NCI-H2196 (cell line): ENCODE measurements at regions not wholly inside any gene's neighbourhood (a gene's known extent, or its start where the extent isn't known, plus 50 kb on each side); places are given as distances from the start of the nearest gene placed in this dataset.
"Not testable (repeated sequence)": the region's sequence is repeated elsewhere in the genome, so short reads cannot be mapped to it uniquely, and the experiment has no call there.

Experiments
- DNase-seq: peaks from one replicate; lab custom pipeline; 2025; ENCODE audit not compliant: unreplicated experiment; lab: John Stamatoyannopoulos, UW

DNA sequence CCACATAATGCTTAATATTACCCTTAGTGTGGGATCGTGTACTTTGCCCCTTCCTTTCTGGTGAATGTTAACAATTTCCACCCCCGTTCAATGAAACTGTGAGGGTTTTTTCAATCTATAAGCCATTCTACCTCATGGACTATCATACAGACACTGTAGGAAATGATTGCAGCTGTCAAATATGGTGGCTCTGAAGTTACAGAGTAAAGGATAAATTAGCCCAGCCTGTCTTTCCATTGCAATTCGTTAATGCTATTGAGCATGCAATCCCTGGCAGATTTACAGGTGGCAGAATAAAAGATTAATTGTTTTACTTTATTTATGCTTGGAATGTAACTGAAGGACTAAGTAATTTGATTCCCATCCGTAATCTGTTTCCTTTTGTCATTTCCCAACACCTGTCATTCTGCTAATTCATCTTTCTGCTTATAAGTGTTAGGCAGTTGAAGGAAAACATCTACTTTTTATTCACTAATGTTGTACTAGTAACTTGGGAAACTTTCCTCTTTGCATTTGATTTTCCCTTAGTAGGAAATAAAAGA, 1211.6 kb upstream of the LRRN3 start:
- DNase-seq, result no peak

DNA sequence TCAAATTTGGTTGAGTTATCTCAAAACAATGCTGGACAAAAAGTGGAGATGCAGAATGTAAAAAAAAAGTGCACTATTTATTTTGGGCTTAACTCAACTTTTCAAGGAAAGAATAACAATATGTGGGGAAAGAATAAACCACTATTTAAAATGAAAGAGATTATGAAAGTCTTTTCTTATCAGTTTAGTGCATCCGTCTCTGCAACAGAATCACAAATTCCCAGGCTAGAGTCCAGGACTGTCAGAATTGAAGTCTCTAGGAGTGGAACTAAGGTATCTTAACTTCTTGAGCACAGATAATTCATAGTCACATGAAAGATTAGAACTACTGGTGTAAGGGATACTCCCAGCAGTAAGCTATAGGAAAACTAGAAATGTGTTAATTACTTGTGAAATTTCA, 1200.3 kb upstream of the LRRN3 start:
- DNase-seq, result no peak

DNA sequence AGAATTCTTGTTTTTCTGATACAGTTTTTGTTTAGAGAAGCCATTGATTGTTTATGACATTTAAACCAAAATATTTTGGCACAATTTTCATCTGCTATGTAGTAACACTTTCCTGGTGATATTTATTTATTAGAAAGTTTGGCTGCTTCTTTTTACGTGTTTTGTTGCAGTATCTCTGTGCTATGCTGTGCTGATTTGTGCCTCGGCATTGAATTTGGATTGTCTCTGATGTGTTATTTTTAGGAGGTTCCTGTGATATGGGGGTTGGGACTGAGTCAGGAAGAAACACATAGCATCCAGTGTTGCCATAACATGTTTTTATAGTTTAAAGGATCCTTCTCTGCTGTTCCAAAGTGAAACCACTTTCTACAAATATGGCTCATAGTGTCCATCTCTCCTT, 1197.7 kb upstream of the LRRN3 start:
- no peak for DNase-seq

DNA sequence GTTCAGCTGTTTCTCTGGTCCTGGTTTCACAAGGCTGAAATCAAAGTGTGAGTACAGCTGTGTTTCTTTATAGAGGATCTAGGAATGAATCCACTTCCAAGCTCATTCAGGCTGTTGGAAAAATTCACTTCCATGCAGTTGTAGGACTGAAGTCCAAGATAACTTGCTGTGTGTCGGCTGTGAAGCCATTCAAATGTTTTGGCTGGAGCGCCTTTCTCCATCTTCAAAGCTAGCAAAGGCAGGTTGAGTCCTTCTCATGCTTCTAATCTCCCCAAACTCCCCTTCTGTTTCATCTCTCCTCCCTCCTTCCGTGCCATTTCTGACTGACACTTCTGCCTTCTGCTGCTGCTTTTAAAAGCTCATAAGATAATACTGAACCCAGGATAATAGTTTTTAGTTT, 1195.4 kb upstream of the LRRN3 start:
- no peak for DNase-seq

DNA sequence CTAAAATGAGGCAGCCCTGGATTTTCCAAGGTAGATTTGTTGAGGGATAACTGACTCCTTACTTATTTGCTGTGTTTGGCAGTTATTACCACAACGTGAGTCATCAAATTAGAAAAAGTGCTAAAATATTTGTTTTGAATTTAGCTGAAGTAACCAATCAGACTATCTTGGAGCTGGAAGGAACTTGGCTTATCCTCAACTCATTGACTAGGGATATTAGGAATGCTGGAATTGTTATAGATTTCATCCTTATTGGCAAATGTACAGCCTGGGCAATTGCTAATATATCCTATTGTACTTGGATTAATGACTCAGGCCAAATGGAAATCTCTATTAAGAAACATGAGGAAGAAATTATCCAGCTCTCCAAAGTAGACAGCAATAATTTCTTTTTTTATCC, 1189.0 kb upstream of the LRRN3 start:
- no peak for DNase-seq

DNA sequence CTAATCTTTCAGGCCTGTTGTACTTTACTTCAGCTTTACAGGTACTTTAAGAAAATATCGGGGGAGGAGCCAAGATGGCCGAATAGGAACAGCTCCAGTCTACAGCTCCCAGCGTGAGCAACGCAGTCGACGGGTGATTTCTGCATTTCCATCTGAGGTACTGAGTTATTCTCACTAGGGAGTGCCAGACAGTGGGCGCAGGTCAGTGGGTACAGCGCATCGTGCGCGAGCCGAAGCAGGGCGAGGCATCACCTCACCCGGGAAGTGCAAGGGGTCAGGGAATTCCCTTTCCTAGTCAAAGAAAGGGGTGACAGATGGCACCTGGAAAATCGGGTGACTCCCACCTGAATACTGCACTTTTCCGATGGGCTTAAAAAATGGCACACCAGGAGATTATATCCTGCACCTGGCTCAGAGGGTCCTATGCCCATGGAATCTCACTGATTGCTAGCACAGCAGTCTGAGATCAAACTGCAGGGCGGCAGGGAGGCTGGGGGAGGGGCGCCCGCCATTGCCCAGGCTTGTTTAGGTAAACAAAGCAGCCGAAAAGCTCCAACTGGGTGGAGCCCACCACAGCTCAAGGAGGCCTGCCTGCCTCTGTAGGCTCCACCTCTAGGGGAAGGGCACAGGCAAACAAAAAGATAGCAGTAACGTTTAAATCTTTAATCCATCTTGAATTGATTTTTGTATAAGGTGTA, 1185.4 kb upstream of the LRRN3 start:
- not testable (repeated sequence) for DNase-seq

DNA sequence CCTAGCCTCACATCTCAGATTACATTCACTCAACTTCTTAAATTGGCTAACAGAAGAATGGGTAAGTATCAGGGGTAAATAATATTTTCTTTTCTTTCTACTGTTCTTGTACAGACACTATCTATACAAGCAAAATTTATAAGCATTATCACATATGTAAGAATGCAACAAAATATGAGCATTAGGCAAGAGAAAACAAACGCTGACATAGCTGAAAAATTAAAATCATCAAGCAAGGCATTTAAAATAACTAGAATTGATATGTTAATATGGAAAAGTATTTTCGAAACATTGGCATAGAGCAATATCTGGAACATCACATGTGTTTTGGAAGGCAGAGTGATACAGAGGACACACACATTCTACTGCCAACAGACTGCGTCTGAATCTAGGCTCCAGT, 1175.3 kb upstream of the LRRN3 start:
- no peak for DNase-seq

DNA sequence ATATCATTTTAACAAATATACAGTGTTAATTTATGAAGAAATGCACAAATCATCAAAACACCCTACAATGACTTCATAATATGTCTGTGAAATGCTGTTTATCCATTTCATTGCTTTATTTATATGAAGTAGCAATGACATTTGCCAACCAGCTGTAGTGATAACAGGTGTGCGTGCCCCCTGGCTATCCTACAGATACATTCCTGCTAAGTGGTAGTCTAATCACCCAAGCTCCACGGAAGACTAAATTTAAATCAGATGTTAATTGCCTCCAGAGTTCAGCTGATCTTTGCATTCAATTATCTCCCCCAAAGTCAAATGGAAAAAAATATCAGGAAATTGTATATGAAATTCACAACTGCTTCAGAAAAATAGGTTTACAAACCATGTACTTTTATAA, 1164.2 kb upstream of the LRRN3 start:
- no peak for DNase-seq

DNA sequence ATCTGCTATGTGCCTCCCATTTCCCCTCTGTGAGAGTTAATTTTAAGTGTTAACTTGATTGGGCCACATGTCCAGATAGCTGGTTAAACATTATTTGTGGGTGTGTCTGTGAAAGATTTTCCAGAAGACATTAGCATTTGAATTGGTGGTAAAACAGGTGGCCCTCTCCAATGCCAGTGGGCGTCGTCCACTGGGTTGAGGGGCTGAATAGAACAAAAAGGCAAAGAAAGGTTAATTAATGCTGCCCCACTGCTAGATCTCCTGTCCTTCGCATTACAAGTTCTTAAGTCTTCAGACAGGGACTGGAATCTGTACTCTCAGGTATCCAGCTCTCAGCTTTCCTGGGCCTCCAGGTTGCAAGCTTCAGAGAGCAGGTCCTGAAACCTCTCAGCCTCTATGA, 1160.9 kb upstream of the LRRN3 start:
- DNase-seq, result no peak

DNA sequence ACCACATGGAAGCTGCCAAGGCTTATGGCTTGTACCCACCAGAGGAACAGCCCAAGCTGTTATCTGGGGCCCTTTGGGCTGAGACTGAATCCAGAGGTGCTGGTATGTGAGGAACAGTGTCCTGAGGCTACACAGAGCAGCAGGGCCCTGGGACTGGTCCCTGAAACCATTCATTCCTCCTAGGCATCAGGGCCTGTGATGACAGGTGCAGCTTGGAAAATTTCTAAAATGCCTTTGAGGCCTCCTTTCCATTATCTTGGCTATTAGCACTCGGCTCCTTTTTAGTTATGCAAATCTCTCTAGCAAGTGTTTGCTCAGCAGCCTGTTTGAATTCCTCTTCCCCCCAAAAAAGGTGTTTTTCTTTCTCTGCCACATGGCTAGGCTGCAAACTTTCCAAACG, 1151.7 kb upstream of the LRRN3 start:
- no peak for DNase-seq

DNA sequence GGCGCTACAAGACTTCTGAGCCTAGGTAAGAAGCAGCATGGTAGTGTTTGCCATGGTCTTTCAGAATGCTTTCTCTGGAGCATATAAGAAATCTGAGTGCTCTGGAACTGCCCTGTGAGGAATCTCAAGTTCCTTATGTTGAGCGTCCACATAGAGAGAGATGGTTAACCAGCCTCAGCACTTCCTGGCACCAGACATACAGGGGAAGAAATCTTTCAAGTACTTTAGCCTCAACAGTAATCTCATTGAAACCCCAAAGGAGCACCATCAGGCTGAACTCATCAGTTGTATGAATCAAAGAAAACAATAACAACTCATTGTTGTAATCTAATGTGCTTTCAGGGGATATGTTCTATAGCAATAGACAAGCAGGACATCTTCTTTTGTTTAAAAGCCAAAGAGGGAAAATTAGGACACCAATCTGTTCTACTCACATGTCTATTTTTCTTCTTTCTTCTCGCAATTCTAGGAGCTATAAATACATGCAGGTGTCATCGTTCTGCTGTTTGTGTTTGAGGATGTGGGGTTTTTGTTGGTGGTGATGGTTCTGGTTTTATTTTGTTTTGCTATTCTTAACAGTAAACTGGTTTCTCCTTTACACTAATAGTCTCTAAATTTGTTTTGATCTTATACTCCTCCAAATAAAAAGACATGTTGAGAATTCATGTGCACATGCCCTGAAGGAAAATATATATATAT, 1145.0 kb upstream of the LRRN3 start:
- DNase-seq, result no peak

DNA sequence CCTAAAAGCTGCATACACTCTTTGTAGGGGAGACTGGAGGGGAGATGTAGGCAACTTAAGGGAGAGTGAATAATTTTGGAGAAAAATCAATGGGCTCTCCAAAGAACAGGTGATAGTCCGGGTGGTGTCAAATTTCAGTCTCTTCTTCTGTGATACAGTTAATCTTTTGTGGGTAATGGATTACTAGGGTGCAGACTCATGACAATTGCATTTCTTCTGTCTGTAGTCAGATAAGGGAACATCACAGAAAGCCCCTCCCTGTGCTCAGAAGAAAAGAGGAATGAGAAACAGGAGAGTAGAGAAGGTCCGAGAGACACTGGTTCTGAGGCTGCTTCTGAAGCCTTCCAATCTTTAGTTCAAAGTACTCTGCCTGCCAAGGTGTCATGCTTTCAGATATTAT, 1140.7 kb upstream of the LRRN3 start:
- no peak for DNase-seq

DNA sequence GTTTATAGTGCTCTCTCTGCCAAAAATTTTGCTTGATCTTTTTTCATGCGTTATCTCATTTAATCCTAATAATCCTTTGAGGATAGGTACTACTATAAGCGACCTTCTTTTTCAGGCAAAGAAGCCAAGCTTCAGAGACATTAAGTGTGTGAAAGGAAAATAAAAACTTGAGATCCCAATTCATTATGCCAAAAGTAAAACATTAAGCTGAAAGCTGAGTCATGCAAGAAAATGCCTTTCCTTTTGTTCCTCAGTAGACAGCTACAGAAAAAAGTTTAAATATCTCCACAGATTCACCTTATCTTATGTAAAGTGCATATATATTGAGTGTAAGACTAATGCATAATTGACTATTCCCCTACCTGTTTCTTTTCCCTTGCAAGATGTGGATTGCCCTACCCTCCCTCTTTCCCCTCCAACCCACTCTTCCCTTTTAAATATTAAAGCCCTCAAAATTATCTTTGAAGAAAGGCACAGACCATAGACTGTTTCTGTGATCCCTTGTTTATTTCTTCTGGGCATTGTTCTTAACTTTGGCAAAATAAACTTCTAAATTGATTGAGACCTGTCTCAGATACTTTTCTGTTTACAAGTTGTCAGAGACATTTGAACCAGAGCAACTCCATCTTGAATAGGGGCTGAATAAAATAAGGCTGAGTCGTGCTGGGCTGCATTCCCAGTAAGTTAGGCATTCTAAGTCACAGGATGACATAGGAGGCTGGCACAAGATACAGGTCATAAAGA, 1139.9 kb upstream of the LRRN3 start:
- DNase-seq, result no peak

DNA sequence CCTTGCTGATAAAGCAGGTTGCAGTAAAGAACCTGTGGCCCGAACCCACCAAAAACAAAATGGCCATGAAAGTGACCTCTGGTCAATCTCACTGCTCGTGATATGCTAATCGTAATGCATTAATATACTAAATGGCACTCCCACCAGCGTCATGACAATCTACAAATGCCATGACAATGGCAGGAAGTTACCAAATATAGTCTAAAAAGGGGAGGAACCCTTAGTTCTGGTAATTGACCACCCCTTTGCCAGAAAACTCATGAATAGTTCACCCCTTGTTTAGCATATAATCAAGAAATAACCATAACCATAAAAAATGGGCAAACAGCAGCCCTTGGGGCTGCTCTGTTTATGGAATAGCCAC, 1139.4 kb upstream of the LRRN3 start:
- no peak for DNase-seq

DNA sequence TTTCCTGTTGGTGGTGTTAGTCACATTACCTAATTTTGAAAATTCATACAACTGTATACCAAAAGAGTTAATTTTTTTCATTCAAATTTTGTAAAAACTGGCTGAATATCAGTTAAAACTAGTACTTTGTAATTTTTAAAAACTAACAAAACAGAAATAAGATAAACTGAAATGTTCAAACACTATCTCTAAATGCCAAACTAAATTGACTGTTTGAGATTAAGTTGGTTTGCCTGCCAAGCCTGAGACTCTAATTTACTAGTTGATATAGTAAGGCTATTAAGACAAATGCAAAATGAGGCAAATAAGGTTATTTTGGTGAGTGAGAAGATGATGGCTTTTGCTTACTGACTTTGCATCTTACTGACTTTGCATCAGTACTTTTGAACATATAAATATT, 1134.9 kb upstream of the LRRN3 start:
- DNase-seq, result no peak

DNA sequence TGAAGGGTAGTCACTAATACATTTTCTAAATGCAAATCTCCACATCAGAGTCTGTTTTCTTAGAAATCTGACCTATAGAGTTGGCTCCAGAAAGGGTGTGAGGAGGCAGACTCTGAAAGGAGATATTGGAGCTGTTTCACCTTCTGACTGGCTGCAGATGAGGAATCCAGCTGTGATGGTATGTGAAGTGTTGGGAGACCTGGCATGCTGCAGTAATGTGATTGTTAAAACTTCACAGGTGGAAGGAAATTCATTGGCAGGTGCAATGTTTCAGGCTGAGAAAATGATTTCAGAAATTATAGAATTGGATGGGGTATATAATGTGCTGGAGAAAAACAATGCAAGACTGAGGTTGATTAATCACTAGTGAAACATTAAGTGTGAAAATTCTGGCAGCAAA, 1134.0 kb upstream of the LRRN3 start:
- DNase-seq, result no peak

DNA sequence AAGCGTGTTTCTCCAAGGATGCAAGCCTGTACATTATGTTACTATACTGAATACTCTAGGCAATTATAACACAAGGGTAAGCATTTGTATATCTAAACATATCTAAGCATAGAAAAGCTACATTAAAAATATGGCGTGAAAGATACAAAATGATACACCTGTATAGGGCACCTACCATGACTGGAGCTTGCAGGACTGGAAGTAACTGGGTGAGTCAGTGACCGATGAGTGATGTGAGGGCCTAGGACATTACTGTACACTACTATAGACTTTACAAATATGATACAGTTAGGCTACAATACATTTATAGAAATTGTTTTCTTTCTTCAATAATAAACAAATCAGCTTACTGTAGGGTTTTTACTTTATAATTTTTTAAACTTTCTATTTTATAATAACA, 1127.2 kb upstream of the LRRN3 start:
- DNase-seq, result no peak

DNA sequence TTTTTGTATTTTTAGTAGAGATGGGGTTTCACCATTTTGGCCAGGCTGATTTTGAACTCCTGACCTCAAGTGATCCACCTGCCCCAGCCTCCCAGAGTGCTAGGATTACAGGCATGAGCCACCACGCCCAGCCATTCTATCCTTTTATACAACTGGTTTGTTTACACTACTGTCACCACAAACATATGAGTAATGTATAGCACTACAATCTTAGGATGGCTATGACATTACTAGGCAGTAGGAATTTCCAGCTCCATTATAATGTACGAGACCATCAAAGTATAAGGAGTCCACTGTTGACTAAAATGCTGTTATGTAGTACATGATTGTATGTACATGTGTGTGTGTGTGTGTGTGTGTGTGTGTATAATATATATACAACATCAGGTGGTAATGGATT, 1126.1 kb upstream of the LRRN3 start:
- no peak for DNase-seq

DNA sequence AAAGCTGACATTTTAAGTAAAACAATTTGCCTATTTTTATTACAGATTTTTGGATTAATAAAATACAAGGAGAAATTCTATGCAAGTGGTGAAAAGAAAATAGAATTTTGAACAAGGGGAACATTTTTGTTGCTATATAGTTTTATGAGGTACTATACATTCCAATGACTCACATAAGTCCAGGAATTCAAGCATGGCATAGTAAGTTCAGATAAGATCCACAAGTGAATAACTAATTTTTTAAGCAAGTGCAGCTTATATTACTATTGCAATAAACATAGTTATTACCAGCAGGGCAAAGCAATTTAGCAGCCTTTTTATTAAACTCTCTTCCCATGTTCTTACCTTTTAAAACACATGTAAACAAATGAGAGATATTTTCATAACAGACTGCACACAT, 1123.5 kb upstream of the LRRN3 start:
- DNase-seq, result no peak

DNA sequence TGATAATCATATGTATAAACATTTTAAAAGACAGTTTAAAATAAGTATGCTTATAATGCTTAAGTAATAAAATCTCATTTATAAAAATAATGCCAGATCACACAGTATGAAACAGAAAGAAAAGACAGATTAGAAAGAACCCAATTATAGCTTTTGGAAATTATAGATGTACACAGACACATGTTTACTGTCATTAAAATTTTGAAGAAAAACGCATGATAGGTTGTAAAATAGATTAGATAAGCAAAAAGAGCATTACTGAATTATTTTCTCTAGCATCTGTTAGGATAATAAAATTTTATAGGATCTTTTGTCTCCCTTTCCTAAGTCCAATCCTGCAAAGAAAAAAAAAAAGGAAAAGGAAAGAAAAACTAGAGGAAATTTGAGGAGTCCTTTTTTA, 1107.3 kb upstream of the LRRN3 start:
- no peak for DNase-seq

DNA sequence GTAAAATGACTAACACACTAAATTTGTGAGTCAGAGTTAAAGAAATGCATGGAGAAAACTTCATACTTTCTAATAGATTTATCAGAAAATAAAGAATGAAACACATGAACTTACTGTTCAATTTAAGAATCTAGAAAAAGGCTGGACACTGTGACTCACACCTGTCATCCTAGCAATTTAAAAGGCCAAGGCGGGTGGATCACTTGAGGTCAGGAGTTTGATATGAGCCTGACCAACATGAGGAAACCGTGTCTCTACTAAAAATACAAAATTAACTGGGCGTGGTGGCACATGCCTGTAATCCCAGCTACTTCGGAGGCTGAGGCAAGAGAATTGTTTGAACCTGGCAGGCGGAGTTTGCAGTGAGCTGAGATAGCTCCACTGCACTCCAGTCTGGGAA, 1106.2 kb upstream of the LRRN3 start:
- no peak for DNase-seq

DNA sequence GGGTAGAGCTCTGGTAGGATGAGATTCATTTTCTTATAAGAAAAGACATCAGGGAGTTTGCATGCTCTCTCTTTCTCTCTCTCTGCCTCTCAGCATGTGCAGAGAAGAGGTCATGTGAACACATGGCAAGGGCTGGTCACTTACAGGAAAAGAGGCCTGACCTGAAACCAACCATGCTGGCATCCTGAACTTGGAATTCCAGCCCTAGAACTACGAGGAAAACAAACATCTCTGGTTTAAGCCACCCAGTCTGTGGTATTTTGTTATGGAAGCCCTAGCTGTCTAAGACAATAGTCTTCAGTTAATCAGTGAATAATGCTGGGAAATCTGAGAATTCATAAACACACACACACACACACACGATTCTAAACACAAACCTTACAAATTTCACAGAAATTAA, 1104.2 kb upstream of the LRRN3 start:
- no peak for DNase-seq
